Neural cell (in vitro differentiated cells): ENCODE measurements at regions not wholly inside any gene's neighbourhood (a gene's known extent, or its start where the extent isn't known, plus 50 kb on each side); places are given as distances from the start of the nearest gene placed in this dataset.

ENCODE experiments used
- H2AFZ ChIP-seq: fragments of 200-600, 300-800 bp; sonication (generic), shearing (Covaris generic); 2 replicates; pipeline ENCODE4 v1.6.0; 2014; ENCODE audit warnings: low read depth, mild to moderate bottlenecking, antibody characterized with exemption, low read length, moderate library complexity
- H3F3A ChIP-seq: fragments of 200-600 bp; shearing (Covaris generic); 2 replicates; pipeline ENCODE4 v1.6.1; 2016; ENCODE audit warnings: mild to moderate bottlenecking, moderate library complexity, mixed read lengths, antibody characterized with exemption, low read length; ENCODE audit not compliant: insufficient read depth, poor library complexity, severe bottlenecking
- H3K27ac ChIP-seq: fragments of 200-600, 300-800 bp; sonication (generic), shearing (Covaris generic); 2 replicates; pipeline ENCODE4 v1.5.1; 2014; ENCODE audit warnings: mild to moderate bottlenecking, low read length, moderate library complexity
- H3K27me3 ChIP-seq: fragments of 300-800, 200-600 bp; sonication (generic), shearing (Covaris generic); 2 replicates; pipeline ENCODE4 v1.6.0; 2014; ENCODE audit warnings: mild to moderate bottlenecking, low read depth, low read length, moderate library complexity; ENCODE audit not compliant: insufficient read depth
- H3K36me3 ChIP-seq: fragments of 300-800, 200-600 bp; sonication (generic), shearing (Covaris generic); 2 replicates; pipeline ENCODE4 v1.5.1; 2014; ENCODE audit warnings: mild to moderate bottlenecking, antibody characterized with exemption, low read length, moderate library complexity; ENCODE audit not compliant: insufficient read depth
- H3K4me2 ChIP-seq: fragments of 300-800, 200-600 bp; sonication (generic), shearing (Covaris generic); 2 replicates; pipeline ENCODE4 v1.6.0; 2014; ENCODE audit warnings: mild to moderate bottlenecking, low read length
- H3K4me3 ChIP-seq: fragments of 300-800, 200-600 bp; sonication (generic), shearing (Covaris generic); 2 replicates; pipeline ENCODE4 v1.5.1; 2014; ENCODE audit warnings: mild to moderate bottlenecking, low read length, moderate library complexity
- H3K79me2 ChIP-seq: fragments of 200-600 bp; shearing (Covaris generic); replicated peaks from 2 replicates; pipeline ENCODE4 v1.6.0; 2014; ENCODE audit warnings: mild to moderate bottlenecking, low read length, moderate library complexity; ENCODE audit not compliant: insufficient read depth
- H3K9ac ChIP-seq: fragments of 300-800, 200-600 bp; sonication (generic), shearing (Covaris generic); 2 replicates; pipeline ENCODE4 v1.6.1; 2016; ENCODE audit warnings: mild to moderate bottlenecking, low read length, mixed read lengths
- H3K9me2 ChIP-seq: fragments of 200-600 bp; shearing (Covaris generic); 2 replicates; pipeline ENCODE4 v1.6.1; 2016; ENCODE audit warnings: mild to moderate bottlenecking, low read length, mixed read lengths; ENCODE audit not compliant: insufficient read depth
- H3K9me3 ChIP-seq: fragments of 200-600, 300-800 bp; sonication (generic), shearing (Covaris generic); 2 replicates; pipeline ENCODE4 v1.6.1; 2016; ENCODE audit warnings: mild to moderate bottlenecking, mixed run types, low read length, moderate library complexity, mixed read lengths
- H4K20me1 ChIP-seq: fragments of 200-600 bp; shearing (Covaris generic); 2 replicates; pipeline ENCODE4 v1.6.1; 2016; ENCODE audit warnings: mild to moderate bottlenecking, mixed run types; ENCODE audit not compliant: insufficient read depth
- EZH2 ChIP-seq: fragments of 200-600, 300-800 bp; shearing (Covaris generic), sonication (generic); IDR thresholded peaks from 2 replicates; pipeline ENCODE4 v1.6.1; 2014; ENCODE audit warnings: antibody characterized with exemption, low read length, borderline replicate concordance, mild to moderate bottlenecking; ENCODE audit not compliant: insufficient read depth, poor library complexity, severe bottlenecking
- MXI1 ChIP-seq: fragments of 450-650 bp; conservative IDR thresholded peaks from 2 replicates; pipeline ENCODE4 v1.6.1; 2014; ENCODE audit warnings: antibody characterized with exemption, mild to moderate bottlenecking; ENCODE audit not compliant: poor library complexity, severe bottlenecking
- RAD21 ChIP-seq: fragments of 450-650 bp; conservative IDR thresholded peaks from 2 replicates; pipeline ENCODE4 v1.6.1; 2014; ENCODE audit warnings: antibody characterized with exemption, mild to moderate bottlenecking, moderate library complexity
- SMC3 ChIP-seq: fragments of 450-650 bp; conservative IDR thresholded peaks from 2 replicates; pipeline ENCODE4 v1.6.1; 2014; ENCODE audit warnings: antibody characterized with exemption, mild to moderate bottlenecking, moderate library complexity; ENCODE audit not compliant: poor library complexity
- TAF1 ChIP-seq: IDR thresholded peaks from 2 replicates; pipeline ENCODE4 v1.6.1; 2012; ENCODE audit warnings: low read depth
- TF ChIP-seq, protein P1 (sequence below): IDR thresholded peaks from 2 replicates; pipeline ENCODE4 v1.6.1; 2012; ENCODE audit warnings: borderline replicate concordance

DNA sequence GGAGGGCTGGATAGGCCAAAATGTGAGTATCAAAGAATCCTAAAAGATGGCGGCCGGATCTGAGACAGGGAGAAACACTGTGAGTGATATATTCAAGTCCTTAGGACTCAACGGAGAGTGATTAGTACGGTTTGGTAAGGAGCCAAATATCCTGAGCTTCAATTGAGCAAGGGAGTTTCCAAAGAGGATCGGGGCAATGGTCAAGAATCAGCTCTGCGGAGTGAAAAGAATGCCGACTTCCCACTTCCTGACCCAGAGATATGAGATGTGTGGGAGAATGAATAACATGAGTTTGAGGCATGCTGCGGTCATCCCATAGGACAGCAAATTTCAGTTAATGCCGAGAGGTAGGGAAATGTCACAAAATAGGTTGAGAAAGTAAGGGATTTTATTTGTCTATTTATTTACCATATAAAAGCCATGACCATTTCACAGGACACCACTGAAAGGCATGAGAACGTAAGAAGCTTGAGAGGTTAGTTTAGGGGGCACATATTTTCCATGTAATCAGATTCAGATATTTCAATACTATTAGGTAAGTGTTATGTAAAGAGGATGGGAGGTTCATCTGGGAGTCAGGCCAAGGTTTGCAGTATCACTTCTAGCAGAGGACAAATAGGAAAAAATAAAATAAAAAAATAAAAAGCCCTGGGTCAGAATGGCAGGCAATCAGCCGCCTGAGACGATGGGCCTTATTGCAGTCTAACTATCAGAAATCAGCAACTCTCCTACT, 165.6 kb downstream of the HGF start:
- no peaks in the 10 kb centered on the region for H3K79me2 ChIP-seq
- no peak overlapping the region for H3K4me2 ChIP-seq
- no peaks in the 10 kb centered on the region for H3K9me3 ChIP-seq
- no peak overlapping the region for H3K4me3 ChIP-seq
- no peaks in the 10 kb centered on the region for H3K27me3 ChIP-seq
- H3K27ac ChIP-seq = no peak overlapping the region
- no peak overlapping the region for H2AFZ ChIP-seq
- H3F3A ChIP-seq = no peaks in the 10 kb centered on the region
- no peak overlapping the region for H3K9ac ChIP-seq
- no peak for TF ChIP-seq EZH2
- TF ChIP-seq TAF1 = no peak
- TF ChIP-seq RAD21 = no peak
- TF ChIP-seq SMC3 = no peak
- TF ChIP-seq, protein P1, sequence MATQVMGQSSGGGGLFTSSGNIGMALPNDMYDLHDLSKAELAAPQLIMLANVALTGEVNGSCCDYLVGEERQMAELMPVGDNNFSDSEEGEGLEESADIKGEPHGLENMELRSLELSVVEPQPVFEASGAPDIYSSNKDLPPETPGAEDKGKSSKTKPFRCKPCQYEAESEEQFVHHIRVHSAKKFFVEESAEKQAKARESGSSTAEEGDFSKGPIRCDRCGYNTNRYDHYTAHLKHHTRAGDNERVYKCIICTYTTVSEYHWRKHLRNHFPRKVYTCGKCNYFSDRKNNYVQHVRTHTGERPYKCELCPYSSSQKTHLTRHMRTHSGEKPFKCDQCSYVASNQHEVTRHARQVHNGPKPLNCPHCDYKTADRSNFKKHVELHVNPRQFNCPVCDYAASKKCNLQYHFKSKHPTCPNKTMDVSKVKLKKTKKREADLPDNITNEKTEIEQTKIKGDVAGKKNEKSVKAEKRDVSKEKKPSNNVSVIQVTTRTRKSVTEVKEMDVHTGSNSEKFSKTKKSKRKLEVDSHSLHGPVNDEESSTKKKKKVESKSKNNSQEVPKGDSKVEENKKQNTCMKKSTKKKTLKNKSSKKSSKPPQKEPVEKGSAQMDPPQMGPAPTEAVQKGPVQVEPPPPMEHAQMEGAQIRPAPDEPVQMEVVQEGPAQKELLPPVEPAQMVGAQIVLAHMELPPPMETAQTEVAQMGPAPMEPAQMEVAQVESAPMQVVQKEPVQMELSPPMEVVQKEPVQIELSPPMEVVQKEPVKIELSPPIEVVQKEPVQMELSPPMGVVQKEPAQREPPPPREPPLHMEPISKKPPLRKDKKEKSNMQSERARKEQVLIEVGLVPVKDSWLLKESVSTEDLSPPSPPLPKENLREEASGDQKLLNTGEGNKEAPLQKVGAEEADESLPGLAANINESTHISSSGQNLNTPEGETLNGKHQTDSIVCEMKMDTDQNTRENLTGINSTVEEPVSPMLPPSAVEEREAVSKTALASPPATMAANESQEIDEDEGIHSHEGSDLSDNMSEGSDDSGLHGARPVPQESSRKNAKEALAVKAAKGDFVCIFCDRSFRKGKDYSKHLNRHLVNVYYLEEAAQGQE = no peak
- no peaks in the 10 kb centered on the region for H3K36me3 ChIP-seq
- no peaks in the 10 kb centered on the region for H4K20me1 ChIP-seq
- no peaks in the 10 kb centered on the region for H3K9me2 ChIP-seq

GRCh38 chr7:81600608-81601007, 169.2 kb downstream of the HGF start:
- H3K4me2 ChIP-seq = no peak overlapping the region

More at GRCh38 chr7:81600608-81601007, 169.2 kb downstream of the HGF start:
- Histone ChIP-seq H3K79me2 (no peaks in the 10 kb centered on the region), H3F3A (no peaks in the 10 kb centered on the region), H3K9ac (no peak overlapping the region), H3K9me3 (no peaks in the 10 kb centered on the region), H4K20me1 (no peaks in the 10 kb centered on the region), H3K9me2 (no peaks in the 10 kb centered on the region), H3K4me3 (no peak overlapping the region), H3K36me3 (no peaks in the 10 kb centered on the region), H3K27me3 (no peaks in the 10 kb centered on the region), H3K27ac (no peak overlapping the region), H2AFZ (no peak overlapping the region)
- no peak for TF ChIP-seq MXI1
- TF ChIP-seq, protein P1 = no peak
